ENCODE measurements at regions not wholly inside any gene's neighbourhood (a gene's known extent, or its start where the extent isn't known, plus 50 kb on each side); places are given as distances from the start of the nearest gene placed in this dataset.

DNA sequence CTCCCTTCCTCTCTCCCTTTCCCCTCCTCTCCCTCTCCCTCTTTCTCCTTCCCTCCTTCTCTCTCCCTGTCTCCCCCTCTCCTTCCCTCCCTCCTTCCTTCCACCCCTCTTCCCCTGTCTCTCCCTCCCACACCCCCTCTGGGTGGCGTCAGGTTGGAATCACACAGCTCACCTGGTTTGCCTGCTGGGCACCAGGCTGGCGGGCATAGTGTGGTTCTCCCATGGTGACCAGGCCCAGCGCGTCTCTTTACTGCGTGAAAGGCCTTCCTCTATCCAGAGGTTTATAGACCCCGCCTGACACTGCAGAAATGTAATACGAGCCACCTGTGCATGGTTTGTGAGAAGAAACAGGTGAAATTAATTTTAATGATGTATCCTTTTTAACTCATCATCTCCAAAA is 76.2 kb downstream of the MRPL36 start (continued):
- TF ChIP-seq, protein P1, sequence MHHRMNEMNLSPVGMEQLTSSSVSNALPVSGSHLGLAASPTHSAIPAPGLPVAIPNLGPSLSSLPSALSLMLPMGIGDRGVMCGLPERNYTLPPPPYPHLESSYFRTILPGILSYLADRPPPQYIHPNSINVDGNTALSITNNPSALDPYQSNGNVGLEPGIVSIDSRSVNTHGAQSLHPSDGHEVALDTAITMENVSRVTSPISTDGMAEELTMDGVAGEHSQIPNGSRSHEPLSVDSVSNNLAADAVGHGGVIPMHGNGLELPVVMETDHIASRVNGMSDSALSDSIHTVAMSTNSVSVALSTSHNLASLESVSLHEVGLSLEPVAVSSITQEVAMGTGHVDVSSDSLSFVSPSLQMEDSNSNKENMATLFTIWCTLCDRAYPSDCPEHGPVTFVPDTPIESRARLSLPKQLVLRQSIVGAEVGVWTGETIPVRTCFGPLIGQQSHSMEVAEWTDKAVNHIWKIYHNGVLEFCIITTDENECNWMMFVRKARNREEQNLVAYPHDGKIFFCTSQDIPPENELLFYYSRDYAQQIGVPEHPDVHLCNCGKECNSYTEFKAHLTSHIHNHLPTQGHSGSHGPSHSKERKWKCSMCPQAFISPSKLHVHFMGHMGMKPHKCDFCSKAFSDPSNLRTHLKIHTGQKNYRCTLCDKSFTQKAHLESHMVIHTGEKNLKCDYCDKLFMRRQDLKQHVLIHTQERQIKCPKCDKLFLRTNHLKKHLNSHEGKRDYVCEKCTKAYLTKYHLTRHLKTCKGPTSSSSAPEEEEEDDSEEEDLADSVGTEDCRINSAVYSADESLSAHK (tag by site-specific recombination; IDR thresholded peaks at IDR 0.05) = no peak
- TF ChIP-seq ZNF23 (tag by site-specific recombination; IDR thresholded peaks at IDR 0.05; ENCODE audit: borderline replicate concordance) = no peak
- no peak for TF ChIP-seq ZNF248 (tag by site-specific recombination; IDR thresholded peaks at IDR 0.05)

DNA sequence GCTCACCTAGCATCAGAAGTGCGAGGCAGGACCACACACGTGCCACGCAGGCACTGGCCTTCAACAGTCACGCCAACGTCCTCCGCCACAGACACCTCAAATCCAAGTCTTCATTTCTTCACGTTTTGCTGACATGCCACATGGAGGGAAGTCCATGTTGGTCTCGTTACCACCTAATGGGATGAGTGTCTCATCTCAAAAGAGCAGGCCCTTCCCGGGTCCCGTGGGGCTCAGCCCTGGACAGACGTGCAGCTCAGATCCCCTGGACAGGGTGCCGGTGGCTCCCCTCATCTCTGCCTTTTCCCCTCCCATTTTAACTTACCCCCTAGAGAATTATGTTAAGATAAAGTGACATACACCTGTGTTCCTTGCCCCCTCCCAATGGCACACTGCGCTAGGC is 76.8 kb downstream of the MRPL36 start:
- Histone ChIP-seq H3K27ac (ENCODE audit: extremely low read depth, low read depth, low read length) (no peak overlapping the region), H3K4me1 (ENCODE audit: control insufficient read depth, insufficient read depth, low read length) (no peaks in the 10 kb centered on the region), H3K4me3 (ENCODE audit: low read depth, low read length) (no peak overlapping the region), H3K9me3 (ENCODE audit: control insufficient read depth, insufficient read depth, low read depth, low read length) (no peaks in the 10 kb centered on the region), H3K36me3 (ENCODE audit: control insufficient read depth in 2 of 2, insufficient read depth in 1 of 2, low read length in 2 of 2) (no peaks in the 10 kb centered on the region)
- TF ChIP-seq ZNF560 (tag by site-specific recombination; IDR thresholded peaks at IDR 0.05; ENCODE audit: borderline replicate concordance) (no peak), ZNF658 (tag by site-specific recombination; IDR thresholded peaks at IDR 0.05) (no peak), ZNF239 (tag by site-specific recombination; IDR thresholded peaks at IDR 0.05) (no peak), ZBTB7A (tag by site-specific recombination; IDR thresholded peaks at IDR 0.05; ENCODE audit: low read depth) (no peak), ZNF768 (tag by site-specific recombination; IDR thresholded peaks at IDR 0.05) (no peak)
- ChIA-PET CTCF (no interaction called here), POLR2A (no interaction called here)

DNA sequence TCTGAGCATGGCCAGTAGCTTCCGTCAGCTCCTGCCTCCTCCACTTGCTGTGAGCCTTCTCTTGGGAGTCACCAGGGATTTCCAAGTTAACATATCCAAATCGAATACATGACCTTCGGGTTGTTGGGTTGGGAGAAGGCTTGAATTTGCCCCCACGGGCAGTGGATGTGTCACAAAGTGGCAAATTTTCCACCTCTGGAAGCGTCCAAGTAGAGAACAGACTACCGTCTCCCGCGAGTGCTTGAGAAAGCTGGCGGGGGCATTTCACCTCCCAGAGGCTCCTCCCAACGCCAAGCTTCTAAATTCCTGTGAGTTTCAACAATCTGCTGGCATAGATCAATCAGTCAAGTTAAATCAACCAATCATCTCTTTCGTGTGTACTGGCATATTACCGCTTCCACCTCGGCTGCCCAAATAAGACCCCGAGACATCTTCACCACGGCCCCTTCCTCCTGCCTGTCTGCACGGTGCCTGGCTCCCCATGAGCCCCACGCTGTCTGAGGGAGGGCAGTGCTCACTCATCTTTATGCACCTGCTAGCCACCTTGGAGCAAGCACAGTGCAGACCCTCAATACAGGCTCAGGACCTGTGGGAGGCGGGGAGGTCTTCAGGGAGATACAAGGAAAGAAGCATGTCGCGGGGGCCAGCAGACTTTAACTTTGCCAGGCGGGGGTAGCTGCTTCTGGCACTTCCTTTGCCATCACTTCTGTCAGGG is 79.1 kb downstream of the MRPL36 start:
- ChIA-PET CTCF (interaction anchor here (0.8 to 1.5 kb wide), 2 partner anchors 18 to 52 kb away, joined by 4 read pairs; no protein-coding TSS in a partner anchor), POLR2A (no interaction called here)
- no peaks in the 10 kb centered on the region for H3K36me3 ChIP-seq (ENCODE audit: control insufficient read depth in 2 of 2, insufficient read depth in 1 of 2, low read length in 2 of 2)

More for the DNA sequence above, 79.1 kb downstream of the MRPL36 start:
- H3K27ac ChIP-seq (ENCODE audit: extremely low read depth, low read depth, low read length) = no peak overlapping the region
- no peaks in the 10 kb centered on the region for H3K4me1 ChIP-seq (ENCODE audit: control insufficient read depth, insufficient read depth, low read length)
- no peaks in the 10 kb centered on the region for H3K9me3 ChIP-seq (ENCODE audit: control insufficient read depth, insufficient read depth, low read depth, low read length)
- no peak for TF ChIP-seq ZNF266 (tag by site-specific recombination; IDR thresholded peaks at IDR 0.05; ENCODE audit: low read depth)
- no peak for TF ChIP-seq ZNF664 (tag by site-specific recombination; IDR thresholded peaks at IDR 0.05)
- TF ChIP-seq ZNF354C (tag by site-specific recombination; IDR thresholded peaks at IDR 0.05; ENCODE audit: borderline replicate concordance, low read depth) = no peak
- no peak for TF ChIP-seq ZNF23 (tag by site-specific recombination; IDR thresholded peaks at IDR 0.05; ENCODE audit: borderline replicate concordance)
- TF ChIP-seq ZNF112 (tag by site-specific recombination; IDR thresholded peaks at IDR 0.05) = no peak
- TF ChIP-seq, protein P2, sequence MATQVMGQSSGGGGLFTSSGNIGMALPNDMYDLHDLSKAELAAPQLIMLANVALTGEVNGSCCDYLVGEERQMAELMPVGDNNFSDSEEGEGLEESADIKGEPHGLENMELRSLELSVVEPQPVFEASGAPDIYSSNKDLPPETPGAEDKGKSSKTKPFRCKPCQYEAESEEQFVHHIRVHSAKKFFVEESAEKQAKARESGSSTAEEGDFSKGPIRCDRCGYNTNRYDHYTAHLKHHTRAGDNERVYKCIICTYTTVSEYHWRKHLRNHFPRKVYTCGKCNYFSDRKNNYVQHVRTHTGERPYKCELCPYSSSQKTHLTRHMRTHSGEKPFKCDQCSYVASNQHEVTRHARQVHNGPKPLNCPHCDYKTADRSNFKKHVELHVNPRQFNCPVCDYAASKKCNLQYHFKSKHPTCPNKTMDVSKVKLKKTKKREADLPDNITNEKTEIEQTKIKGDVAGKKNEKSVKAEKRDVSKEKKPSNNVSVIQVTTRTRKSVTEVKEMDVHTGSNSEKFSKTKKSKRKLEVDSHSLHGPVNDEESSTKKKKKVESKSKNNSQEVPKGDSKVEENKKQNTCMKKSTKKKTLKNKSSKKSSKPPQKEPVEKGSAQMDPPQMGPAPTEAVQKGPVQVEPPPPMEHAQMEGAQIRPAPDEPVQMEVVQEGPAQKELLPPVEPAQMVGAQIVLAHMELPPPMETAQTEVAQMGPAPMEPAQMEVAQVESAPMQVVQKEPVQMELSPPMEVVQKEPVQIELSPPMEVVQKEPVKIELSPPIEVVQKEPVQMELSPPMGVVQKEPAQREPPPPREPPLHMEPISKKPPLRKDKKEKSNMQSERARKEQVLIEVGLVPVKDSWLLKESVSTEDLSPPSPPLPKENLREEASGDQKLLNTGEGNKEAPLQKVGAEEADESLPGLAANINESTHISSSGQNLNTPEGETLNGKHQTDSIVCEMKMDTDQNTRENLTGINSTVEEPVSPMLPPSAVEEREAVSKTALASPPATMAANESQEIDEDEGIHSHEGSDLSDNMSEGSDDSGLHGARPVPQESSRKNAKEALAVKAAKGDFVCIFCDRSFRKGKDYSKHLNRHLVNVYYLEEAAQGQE (tag by site-specific recombination; IDR thresholded peaks at IDR 0.05) = no peak
- TF ChIP-seq, protein P3, sequence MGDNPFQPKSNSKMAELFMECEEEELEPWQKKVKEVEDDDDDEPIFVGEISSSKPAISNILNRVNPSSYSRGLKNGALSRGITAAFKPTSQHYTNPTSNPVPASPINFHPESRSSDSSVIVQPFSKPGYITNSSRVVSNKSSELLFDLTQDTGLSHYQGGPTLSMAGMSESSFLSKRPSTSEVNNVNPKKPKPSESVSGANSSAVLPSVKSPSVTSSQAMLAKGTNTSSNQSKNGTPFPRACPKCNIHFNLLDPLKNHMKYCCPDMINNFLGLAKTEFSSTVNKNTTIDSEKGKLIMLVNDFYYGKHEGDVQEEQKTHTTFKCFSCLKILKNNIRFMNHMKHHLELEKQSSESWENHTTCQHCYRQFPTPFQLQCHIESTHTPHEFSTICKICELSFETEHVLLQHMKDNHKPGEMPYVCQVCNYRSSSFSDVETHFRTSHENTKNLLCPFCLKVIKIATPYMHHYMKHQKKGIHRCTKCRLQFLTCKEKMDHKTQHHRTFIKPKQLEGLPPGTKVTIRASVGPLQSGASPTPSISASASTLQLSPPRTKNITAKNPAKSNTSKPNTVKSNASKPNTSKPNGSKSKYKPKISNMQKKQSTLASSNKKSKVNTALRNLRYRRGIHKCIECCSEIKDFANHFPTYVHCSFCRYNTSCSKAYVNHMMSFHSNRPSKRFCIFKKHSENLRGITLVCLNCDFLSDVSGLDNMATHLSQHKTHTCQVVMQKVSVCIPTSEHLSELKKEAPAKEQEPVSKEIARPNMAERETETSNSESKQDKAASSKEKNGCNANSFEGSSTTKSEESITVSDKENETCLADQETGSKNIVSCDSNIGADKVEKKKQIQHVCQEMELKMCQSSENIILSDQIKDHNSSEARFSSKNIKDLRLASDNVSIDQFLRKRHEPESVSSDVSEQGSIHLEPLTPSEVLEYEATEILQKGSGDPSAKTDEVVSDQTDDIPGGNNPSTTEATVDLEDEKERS (tag by site-specific recombination; IDR thresholded peaks at IDR 0.05) = no peak
- TF ChIP-seq MYNN (tag by site-specific recombination; IDR thresholded peaks at IDR 0.05; ENCODE audit: borderline replicate concordance) = no peak
- TF ChIP-seq, protein P4, sequence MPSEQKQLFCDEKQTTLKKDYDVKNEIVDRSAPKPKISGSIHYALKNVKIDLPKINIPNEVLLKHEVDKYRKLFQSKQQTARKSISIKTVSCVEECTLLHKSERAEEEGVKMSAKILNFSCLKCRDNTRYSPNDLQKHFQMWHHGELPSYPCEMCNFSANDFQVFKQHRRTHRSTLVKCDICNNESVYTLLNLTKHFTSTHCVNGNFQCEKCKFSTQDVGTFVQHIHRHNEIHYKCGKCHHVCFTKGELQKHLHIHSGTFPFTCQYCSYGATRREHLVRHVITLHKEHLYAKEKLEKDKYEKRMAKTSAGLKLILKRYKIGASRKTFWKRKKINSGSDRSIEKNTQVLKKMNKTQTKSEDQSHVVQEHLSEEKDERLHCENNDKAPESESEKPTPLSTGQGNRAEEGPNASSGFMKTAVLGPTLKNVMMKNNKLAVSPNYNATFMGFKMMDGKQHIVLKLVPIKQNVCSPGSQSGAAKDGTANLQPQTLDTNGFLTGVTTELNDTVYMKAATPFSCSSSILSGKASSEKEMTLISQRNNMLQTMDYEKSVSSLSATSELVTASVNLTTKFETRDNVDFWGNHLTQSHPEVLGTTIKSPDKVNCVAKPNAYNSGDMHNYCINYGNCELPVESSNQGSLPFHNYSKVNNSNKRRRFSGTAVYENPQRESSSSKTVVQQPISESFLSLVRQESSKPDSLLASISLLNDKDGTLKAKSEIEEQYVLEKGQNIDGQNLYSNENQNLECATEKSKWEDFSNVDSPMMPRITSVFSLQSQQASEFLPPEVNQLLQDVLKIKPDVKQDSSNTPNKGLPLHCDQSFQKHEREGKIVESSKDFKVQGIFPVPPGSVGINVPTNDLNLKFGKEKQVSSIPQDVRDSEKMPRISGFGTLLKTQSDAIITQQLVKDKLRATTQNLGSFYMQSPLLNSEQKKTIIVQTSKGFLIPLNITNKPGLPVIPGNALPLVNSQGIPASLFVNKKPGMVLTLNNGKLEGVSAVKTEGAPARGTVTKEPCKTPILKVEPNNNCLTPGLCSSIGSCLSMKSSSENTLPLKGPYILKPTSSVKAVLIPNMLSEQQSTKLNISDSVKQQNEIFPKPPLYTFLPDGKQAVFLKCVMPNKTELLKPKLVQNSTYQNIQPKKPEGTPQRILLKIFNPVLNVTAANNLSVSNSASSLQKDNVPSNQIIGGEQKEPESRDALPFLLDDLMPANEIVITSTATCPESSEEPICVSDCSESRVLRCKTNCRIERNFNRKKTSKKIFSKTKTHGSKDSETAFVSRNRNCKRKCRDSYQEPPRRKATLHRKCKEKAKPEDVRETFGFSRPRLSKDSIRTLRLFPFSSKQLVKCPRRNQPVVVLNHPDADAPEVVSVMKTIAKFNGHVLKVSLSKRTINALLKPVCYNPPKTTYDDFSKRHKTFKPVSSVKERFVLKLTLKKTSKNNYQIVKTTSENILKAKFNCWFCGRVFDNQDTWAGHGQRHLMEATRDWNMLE (tag by site-specific recombination; conservative IDR thresholded peaks at IDR 0.05; ENCODE audit: low read depth) = no peak
- TF ChIP-seq ZNF423 (tag by site-specific recombination; IDR thresholded peaks at IDR 0.05) = no peak
- no peak overlapping the region for H3K4me3 ChIP-seq (ENCODE audit: low read depth, low read length)

Measured in HEK293 (cell line).